ENCODE measurements at regions not wholly inside any gene's neighbourhood (a gene's known extent, or its start where the extent isn't known, plus 50 kb on each side); places are given as distances from the start of the nearest gene placed in this dataset.

GRCh38 chr4:187191676-187192075 is 468.0 kb upstream of the FAT1 start:
- H3K27ac ChIP-seq = no peak overlapping the region
- no peaks in the 10 kb centered on the region for H3K4me1 ChIP-seq
- no peak overlapping the region for H3K4me3 ChIP-seq
- no peaks in the 10 kb centered on the region for H3K27me3 ChIP-seq
- H3K36me3 ChIP-seq = no peaks in the 10 kb centered on the region
- intact Hi-C loops (cut with DNase I) = no loop called here
- no peak for TF ChIP-seq CTCF (IDR thresholded peaks at IDR 0.05)
- no peak for DNase-seq (ENCODE audit: extremely low spot score in 2 of 2)
- H3K9me3 ChIP-seq = no peaks in the 10 kb centered on the region

GRCh38 chr4:187192266-187192665 is 468.6 kb upstream of the FAT1 start:
- no peak overlapping the region for H3K4me3 ChIP-seq
- no peaks in the 10 kb centered on the region for H3K9me3 ChIP-seq
- H3K36me3 ChIP-seq = no peaks in the 10 kb centered on the region
- DNase-seq (ENCODE audit: extremely low spot score in 2 of 2) = no peak
- no peaks in the 10 kb centered on the region for H3K27me3 ChIP-seq
- no peak for TF ChIP-seq POLR2AphosphoS5 (IDR thresholded peaks at IDR 0.05; ENCODE audit: insufficient read depth in 1 of 2, low read depth in 1 of 2)
- no peaks in the 10 kb centered on the region for H3K4me1 ChIP-seq
- intact Hi-C loops (cut with DNase I) = no loop called here
- no peak overlapping the region for H3K27ac ChIP-seq

GRCh38 chr4:187193141-187193540 is 469.5 kb upstream of the FAT1 start:
- Histone ChIP-seq H3K4me3 (no peak overlapping the region), H3K36me3 (no peaks in the 10 kb centered on the region), H3K4me1 (no peaks in the 10 kb centered on the region), H3K27me3 (no peaks in the 10 kb centered on the region), H3K27ac (no peak overlapping the region), H3K9me3 (no peaks in the 10 kb centered on the region)
- TF ChIP-seq POLR2AphosphoS5 (IDR thresholded peaks at IDR 0.05; ENCODE audit: insufficient read depth in 1 of 2, low read depth in 1 of 2) (no peak), CTCF (IDR thresholded peaks at IDR 0.05) (no peak), POLR2A (IDR thresholded peaks at IDR 0.05) (no peak)
- intact Hi-C loops (cut with DNase I) = no loop called here
- DNase-seq (ENCODE audit: extremely low spot score in 2 of 2) = no peak

- intact Hi-C loops (cut with DNase I) = no loop called here
- Histone ChIP-seq H3K4me1 (no peaks in the 10 kb centered on the region), H3K9me3 (no peaks in the 10 kb centered on the region), H3K4me3 (no peak overlapping the region), H3K27me3 (no peaks in the 10 kb centered on the region), H3K36me3 (no peaks in the 10 kb centered on the region), H3K27ac (no peak overlapping the region)
- no peak for DNase-seq (ENCODE audit: extremely low spot score in 2 of 2)
- no peak for TF ChIP-seq POLR2AphosphoS5 (IDR thresholded peaks at IDR 0.05; ENCODE audit: insufficient read depth in 1 of 2, low read depth in 1 of 2)
- no peak for TF ChIP-seq CTCF (IDR thresholded peaks at IDR 0.05)
- TF ChIP-seq POLR2A (IDR thresholded peaks at IDR 0.05) = no peak
Measured at GRCh38 chr4:187204389-187204918, 480.8 kb upstream of the FAT1 start.

GRCh38 chr4:187207931-187208330 is 484.3 kb upstream of the FAT1 start:
- no peak for DNase-seq (ENCODE audit: extremely low spot score in 2 of 2)
- no peak for TF ChIP-seq CTCF (IDR thresholded peaks at IDR 0.05)
- TF ChIP-seq POLR2AphosphoS5 (IDR thresholded peaks at IDR 0.05; ENCODE audit: insufficient read depth in 1 of 2, low read depth in 1 of 2) = no peak
- no peak for TF ChIP-seq POLR2A (IDR thresholded peaks at IDR 0.05)

GRCh38 chr4:187208651-187209050 is 485.0 kb upstream of the FAT1 start:
- H3K27me3 ChIP-seq = no peaks in the 10 kb centered on the region

More at GRCh38 chr4:187207931-187208330, 484.3 kb upstream of the FAT1 start:
- Histone ChIP-seq H3K9me3 (no peaks in the 10 kb centered on the region), H3K27ac (no peak overlapping the region), H3K27me3 (no peaks in the 10 kb centered on the region), H3K4me1 (no peaks in the 10 kb centered on the region), H3K36me3 (no peaks in the 10 kb centered on the region), H3K4me3 (no peak overlapping the region)
- intact Hi-C loops (cut with DNase I) = no loop called here

More at GRCh38 chr4:187208651-187209050, 485.0 kb upstream of the FAT1 start:
- H3K27ac ChIP-seq = peak overlapping the region; percentile 25
- H3K9me3 ChIP-seq = no peaks in the 10 kb centered on the region
- H3K4me1 ChIP-seq = no peaks in the 10 kb centered on the region
- intact Hi-C loops (cut with DNase I) = no loop called here
- DNase-seq (ENCODE audit: extremely low spot score in 2 of 2) = no peak
- no peaks in the 10 kb centered on the region for H3K36me3 ChIP-seq
- no peak overlapping the region for H3K4me3 ChIP-seq
- TF ChIP-seq CTCF (IDR thresholded peaks at IDR 0.05) (no peak), POLR2AphosphoS5 (IDR thresholded peaks at IDR 0.05; ENCODE audit: insufficient read depth in 1 of 2, low read depth in 1 of 2) (no peak), POLR2A (IDR thresholded peaks at IDR 0.05) (no peak)
